NCI-H345 treated with DMSO at 0.1 percent for 48 hours (cell line): ENCODE measurements at regions not wholly inside any gene's neighbourhood (a gene's known extent, or its start where the extent isn't known, plus 50 kb on each side); places are given as distances from the start of the nearest gene placed in this dataset.

Experiments used
- DNase-seq: peaks from one replicate; lab custom pipeline; 2025; ENCODE audit not compliant: unreplicated experiment; lab: John Stamatoyannopoulos, UW

- DNase-seq = no peak
These were observed 257.8 kb downstream of the NR2F1-AS1 start for GRCh38 chr5:93322974-93323860.

GRCh38 chr5:93320920-93321445, 260.0 kb downstream of the NR2F1-AS1 start:
- DNase-seq = no peak

- no peak for DNase-seq
These were observed 267.3 kb downstream of the NR2F1-AS1 start for GRCh38 chr5:93313672-93314071.

GRCh38 chr5:93311881-93312280, 269.1 kb downstream of the NR2F1-AS1 start:
- DNase-seq = no peak

GRCh38 chr5:93307557-93307956, 273.5 kb downstream of the NR2F1-AS1 start:
- DNase-seq = no peak

- no peak for DNase-seq
These were observed 275.0 kb downstream of the NR2F1-AS1 start for GRCh38 chr5:93305984-93306383.

- DNase-seq = no peak
These were observed 276.4 kb downstream of the NR2F1-AS1 start for GRCh38 chr5:93304456-93305250.

- DNase-seq = no peak
These were observed 277.7 kb downstream of the NR2F1-AS1 start for GRCh38 chr5:93303291-93303691.

- DNase-seq = no peak
These were observed 278.3 kb downstream of the NR2F1-AS1 start for GRCh38 chr5:93302711-93303110.

GRCh38 chr5:93300945-93301344, 280.1 kb downstream of the NR2F1-AS1 start:
- DNase-seq = no peak

GRCh38 chr5:93300309-93300923, 280.6 kb downstream of the NR2F1-AS1 start:
- no peak for DNase-seq

- DNase-seq = no peak
These were observed 281.2 kb downstream of the NR2F1-AS1 start for GRCh38 chr5:93299681-93300308.

GRCh38 chr5:93297116-93297515, 283.9 kb downstream of the NR2F1-AS1 start:
- no peak for DNase-seq

- no peak for DNase-seq
These were observed 284.7 kb downstream of the NR2F1-AS1 start for GRCh38 chr5:93296338-93296737.

- DNase-seq = no peak
These were observed 286.0 kb downstream of the NR2F1-AS1 start for GRCh38 chr5:93294996-93295395.

- no peak for DNase-seq
These were observed 286.8 kb downstream of the NR2F1-AS1 start for GRCh38 chr5:93294199-93294598.

- no peak for DNase-seq
These were observed 291.1 kb downstream of the NR2F1-AS1 start for GRCh38 chr5:93289942-93290341.

GRCh38 chr5:93285461-93285860, 295.6 kb downstream of the NR2F1-AS1 start:
- DNase-seq = no peak

GRCh38 chr5:93281980-93282772, 298.8 kb downstream of the NR2F1-AS1 start:
- DNase-seq = no peak

GRCh38 chr5:93280518-93280917, 300.5 kb downstream of the NR2F1-AS1 start:
- DNase-seq = no peak
